Stimulated activated CD8-positive, alpha-beta memory T cell treated with anti-CD3 and anti-CD28 coated beads, Interleukin-7, amount 100 ng/mL, for 4 hours (primary cell): ENCODE measurements at regions not wholly inside any gene's neighbourhood (a gene's known extent, or its start where the extent isn't known, plus 50 kb on each side); places are given as distances from the start of the nearest gene placed in this dataset.
"Not testable (repeated sequence)": the region's sequence is repeated elsewhere in the genome, so short reads cannot be mapped to it uniquely, and the experiment has no call there.

Experiments
- DNase-seq, 2 donors: peaks; one replicate each; pipeline ENCODE4 v3.0.0-alpha.2; 2020; ENCODE audit warnings: low read depth in 2 of 2

DNA sequence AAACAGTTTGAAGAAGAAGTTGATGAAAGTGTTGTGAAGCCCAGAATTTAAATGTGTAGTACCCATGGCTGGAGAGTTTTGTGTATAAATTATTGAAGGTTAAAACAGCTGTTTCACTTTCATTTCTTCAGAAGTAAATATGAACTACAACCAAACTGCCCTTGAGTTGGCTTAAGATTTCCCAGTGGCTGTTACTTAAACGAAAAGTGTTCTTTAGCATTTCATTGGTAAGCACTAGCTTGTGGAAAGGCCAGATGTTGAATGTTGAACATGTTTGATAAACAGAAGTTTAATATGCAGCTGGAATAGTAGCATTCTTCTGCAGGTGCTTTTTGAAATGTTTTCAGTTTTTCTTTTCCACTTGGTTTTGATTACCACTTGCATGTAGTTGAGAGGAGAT lies 83.2 kb upstream of the TNRC6B start:
- no peak for DNase-seq

DNA sequence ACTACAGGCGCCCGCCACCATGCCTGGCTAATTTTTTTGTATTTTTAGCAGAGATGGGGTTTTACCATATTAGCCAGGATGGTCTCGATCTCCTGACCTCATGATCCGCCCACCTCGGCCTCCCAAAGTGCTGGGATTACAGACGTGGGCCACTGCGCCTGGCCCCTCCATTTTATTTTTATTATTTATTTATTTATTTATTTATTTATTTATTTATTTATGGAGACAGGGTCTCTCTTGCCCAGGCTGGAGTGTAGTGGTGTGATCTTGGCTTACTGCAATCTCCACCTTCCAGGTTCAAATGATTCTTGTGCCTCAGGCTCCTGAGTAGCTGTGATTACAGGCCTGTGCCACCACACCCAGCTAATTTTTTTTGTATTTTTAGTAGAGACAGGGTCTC lies 77.8 kb upstream of the TNRC6B start:
- not testable (repeated sequence) for DNase-seq

DNA sequence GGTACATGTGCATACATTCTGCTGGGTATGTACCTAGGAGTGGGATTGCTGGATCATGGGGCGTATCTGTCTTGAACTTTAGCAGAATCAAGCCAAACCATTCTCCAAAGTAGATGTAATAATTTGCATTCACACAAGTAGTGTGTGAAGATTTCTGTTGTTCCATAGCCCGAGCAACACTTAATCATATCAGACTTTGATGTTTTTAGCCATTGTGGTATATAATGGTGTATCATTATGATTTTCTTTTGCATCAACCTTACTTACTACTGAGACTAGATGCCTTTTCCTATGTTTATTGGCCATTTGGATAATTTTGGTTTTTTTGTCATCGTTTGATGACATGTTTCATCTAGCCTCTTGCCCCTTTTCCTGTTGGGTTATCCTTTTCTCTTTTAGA lies 72.0 kb upstream of the TNRC6B start:
- no peak for DNase-seq

DNA sequence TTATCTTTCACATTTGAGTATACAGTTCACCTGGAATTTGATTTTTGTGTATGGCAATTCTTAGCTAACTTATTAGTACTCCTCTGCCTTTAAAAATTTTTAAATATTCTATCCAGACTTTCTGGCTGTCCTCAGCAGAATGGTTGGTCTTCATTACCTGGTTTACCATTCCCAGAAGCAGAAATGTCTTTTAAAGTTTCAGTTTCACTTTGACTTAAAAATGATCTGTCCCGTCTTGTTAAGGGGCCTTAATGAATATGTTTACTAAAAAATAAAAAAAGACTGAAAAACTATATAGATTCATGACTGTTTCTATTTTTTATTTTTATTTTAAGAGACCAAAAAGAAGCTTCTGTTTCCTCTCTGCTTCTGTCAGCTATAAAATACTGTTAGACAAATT lies 70.5 kb upstream of the TNRC6B start:
- no peak for DNase-seq

DNA sequence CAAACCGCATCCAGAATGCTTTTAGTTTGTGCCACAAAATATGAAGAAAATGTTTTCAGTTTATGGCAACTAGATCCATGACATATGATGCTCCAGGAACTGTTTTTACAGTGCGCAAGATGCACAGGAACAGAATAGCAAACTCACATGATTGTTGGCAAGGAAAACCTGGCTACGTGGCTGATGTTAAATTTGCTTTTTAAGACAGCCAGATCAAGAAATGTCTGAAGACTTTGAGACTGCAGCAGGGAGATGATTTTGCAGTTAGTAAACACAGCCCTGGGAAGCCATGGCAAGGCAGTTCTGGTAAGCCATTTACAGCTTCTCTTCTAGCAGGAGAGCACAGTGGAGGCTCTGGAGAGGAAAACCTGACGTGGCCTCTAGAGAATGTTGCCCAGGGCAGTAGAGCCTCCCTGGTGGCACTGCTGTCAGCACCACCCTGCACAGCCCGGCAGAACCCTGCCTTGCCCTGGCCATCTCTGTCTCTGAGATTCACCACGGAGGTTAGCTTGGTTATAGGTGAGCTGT lies 69.8 kb upstream of the TNRC6B start:
- peak in 1 of 2 donors; percentile 14 for DNase-seq

GRCh38 chr22:40108396-40108795 lies 69.3 kb upstream of the TNRC6B start:
- DNase-seq, result no peak

DNA sequence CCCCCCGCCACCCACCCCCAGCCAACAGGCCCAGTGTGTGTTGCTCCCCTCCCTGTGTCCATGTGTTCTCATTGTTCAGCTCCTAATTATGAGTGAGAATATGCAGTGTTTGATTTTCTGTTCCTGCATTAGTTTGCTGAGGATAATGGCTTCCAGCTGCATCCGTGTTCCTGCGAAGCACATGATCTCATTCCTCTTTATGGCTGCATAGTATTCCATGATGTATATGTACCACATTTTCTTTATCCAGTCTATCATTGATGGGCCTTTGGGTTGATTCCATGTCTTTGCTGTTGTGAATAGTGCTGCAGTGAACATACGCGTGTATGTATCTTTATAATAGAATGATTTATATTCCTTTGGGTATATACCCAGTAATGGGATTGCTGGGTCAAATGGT lies 68.8 kb upstream of the TNRC6B start:
- not testable (repeated sequence) for DNase-seq

GRCh38 chr22:40111451-40111850 lies 66.3 kb upstream of the TNRC6B start:
- no peak for DNase-seq

GRCh38 chr22:40112595-40112994 lies 65.1 kb upstream of the TNRC6B start:
- DNase-seq, result no peak

DNA sequence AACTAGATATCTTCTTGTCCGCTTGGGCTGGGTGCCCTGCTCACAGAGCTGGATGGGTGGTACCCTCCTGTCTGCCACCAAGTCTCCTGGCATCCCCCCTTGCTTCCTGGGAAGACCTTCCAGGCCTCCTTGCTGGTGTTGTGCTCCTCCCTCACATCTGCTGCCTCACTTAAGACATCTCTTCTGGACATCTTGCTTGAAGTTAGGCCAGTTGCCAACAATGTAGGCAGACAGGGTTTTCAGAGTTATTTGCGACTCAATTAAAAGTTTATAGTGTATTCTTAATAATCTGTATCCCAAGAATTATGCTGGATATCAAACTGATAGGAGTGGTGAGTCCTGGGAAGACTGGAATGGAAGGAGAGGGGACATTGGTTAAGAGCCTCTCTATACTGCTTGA lies 64.0 kb upstream of the TNRC6B start:
- no peak for DNase-seq

GRCh38 chr22:40114411-40114810 lies 63.3 kb upstream of the TNRC6B start:
- DNase-seq, result no peak

DNA sequence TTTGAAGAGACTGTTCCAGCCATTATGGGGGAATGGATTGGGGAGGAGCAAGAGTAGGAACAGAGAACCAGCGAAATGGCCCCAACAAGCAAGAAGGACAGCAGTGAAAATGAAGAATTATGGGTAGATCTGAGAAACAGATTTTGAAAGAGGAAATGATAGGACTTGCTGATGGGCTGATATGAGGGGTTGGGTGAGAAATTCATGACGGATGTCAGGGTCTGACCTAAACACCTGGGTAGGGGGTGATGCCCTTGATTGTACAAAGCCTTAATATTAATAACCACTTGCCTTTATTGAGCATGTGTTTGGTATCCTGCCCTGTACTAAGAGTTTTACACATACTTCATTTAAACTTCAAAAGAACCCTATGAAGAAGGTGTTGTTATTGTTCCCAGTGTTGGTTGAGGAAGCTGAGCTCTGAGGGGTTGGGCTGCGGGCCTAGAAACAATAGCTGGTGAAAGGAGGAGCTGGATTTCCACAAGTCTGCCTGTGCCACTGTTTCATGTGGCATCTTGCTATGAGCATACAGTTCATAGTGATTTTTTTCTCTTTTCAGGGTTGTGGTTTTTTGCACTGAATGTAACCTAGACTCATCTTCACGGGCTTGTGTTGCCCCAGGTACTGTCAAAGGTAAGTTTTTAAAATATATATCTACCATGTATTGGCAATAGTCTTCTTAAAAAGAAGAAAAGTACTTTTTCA lies 61.1 kb upstream of the TNRC6B start:
- no peak for DNase-seq

DNA sequence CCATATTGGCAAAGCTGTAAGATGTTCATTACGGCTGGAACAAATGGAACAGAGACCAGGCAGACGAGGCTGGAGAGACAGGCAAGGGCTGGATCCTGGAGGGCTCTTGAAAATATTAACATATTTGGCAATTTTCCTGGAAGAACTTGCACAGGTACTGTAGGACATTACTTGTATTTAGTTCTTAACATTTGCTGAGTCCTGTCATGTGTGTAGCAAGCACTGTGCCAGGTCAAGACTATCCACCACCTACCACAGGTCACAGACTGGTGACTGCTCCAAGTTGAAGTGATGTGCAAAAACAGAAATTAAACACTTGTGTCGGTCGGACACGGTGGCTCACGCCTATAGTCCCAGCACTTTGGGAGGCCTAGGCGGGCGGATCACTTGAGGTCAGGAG lies 58.7 kb upstream of the TNRC6B start:
- no peak for DNase-seq

DNA sequence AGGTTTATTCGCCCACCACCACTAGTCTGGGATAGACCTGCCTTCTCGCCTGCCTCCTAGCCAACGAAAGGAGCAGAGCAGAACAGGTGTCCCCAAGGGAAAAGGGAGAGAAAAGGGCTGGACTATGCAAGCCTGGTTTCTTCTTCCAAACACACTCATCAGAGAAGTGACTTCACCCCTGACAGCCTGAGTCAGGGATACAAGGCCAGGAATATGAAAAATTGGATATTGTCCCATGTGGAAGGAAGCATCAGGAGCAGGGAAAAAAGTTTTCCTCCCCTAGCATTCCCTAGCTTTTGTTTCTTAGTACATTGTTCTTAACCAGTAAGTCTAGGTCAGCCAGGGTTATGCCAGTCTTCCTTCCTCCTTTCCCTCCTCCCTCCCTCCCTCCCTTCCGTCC lies 56.9 kb upstream of the TNRC6B start:
- DNase-seq, result no peak

DNA sequence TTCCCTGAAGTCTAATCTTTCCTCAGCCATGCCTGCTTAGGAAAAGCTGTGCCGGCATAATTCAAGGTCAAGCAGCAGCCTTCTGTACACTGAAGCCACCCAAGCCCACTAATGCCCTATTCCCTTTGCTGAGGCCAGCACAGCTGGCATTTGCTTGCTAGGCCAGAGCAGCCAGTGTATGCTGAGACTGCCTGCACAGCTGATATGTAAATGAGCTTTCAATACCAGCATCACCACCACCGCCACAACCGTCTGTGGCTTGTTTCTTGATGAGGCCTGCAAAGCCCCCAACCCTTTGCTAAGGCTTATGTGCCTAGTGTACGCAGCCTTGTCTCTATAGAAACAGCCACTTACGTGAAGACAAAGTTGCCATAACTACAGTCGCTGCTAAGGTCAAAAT lies 56.3 kb upstream of the TNRC6B start:
- DNase-seq, result no peak

DNA sequence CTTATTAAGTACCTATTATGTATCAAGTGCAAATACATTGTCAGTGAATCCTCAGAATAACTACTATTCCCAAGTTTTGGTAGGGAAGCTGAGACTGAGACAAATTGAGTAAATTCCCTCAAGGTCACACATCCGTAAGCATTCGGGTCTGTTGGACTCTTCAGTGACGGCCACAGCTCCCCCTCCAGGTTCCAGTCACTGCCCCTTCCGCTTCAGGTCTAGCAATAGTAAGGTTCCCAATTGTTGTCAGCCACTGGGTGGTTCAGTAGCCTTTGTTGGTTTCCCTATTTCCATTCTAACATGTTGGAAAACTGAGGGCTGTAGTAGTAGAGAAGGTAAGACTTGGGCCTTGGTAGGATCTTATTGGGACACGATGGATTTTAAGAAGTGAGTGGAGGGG lies 54.9 kb upstream of the TNRC6B start:
- no peak for DNase-seq

- no peak for DNase-seq
Observed at GRCh38 chr22:40123387-40123786, 54.3 kb upstream of the TNRC6B start.
